ENCODE measurements at regions not wholly inside any gene's neighbourhood (a gene's known extent, or its start where the extent isn't known, plus 50 kb on each side); places are given as distances from the start of the nearest gene placed in this dataset.

DNA sequence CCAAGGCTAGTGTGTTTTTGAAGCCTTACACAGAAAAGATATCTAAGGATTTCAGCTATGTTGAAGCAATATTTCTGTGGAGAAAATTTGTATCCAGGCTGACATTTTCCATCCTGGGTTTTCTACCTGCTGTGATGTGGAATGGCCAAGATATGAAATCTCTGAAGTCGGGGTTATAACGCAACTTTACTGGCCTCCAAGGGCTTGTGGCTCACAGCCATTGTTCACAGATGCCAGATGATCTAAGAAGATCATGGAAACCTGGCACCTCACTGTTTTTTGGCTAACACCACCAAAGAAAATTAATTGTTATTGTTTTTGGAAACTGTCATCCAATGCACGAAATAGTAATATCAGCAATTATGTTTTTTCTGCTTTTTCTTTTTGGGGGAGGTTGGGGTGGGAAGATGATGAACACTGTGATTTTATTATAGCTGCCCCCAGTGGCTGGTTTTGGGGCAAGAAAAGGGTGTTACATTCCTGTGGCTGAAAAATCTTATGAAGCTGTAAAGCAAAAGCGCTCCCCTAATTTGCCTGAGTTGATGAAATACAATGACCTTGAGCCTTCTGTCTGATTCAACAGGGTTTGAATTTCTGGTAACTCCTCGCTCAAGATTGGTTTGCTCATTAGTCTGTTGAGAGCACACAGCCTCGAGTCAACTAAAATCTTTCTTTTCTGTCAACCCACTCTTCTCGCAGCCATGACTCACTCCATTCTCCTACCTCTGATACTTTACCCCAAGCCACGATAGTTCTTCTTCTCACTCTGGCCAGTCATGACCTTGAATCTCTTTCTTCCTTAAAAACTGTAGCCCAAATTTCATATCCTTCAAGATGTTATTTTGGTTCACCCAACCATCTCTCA is 236.7 kb downstream of the PAX1 start:
- H3K27me3 ChIP-seq (replicated peaks; ENCODE audit: control insufficient read depth, insufficient read depth, low read length), result no peaks in the 10 kb centered on the region; the same call in 1 of the 2 replicates
- no peak for DNase-seq
- H3K4me1 ChIP-seq, result no peaks in the 10 kb centered on the region
- ChIA-PET POLR2A (no interaction called here), CTCF (no interaction called here)
- Mint-ChIP-seq H3K36me3 (ENCODE audit: insufficient read depth, unreplicated experiment) (no peaks in the 10 kb centered on the region), H3K27ac (ENCODE audit: unreplicated experiment) (no peak overlapping the region), H3K27me3 (ENCODE audit: insufficient read depth, unreplicated experiment) (peaks cover 5% of the 10 kb centered on the region), H3K9me3 (ENCODE audit: unreplicated experiment) (no peaks in the 10 kb centered on the region), H3K4me1 (ENCODE audit: low read depth, unreplicated experiment) (no peaks in the 10 kb centered on the region), H3K4me3 (ENCODE audit: unreplicated experiment) (no peak overlapping the region)
- no peaks in the 10 kb centered on the region for H3K9me3 ChIP-seq
- intact Hi-C loops (cut with micrococcal nuclease; ENCODE audit: unreplicated experiment), result loop anchor here (10.0 kb wide), 1 partner anchor 203 kb away; no protein-coding TSS in a partner anchor
- H3K36me3 ChIP-seq (ENCODE audit: control insufficient read depth, insufficient read depth, low read length), result no peaks in the 10 kb centered on the region
- H3K4me3 ChIP-seq (ENCODE audit: low read depth, low read length), result no peak overlapping the region
- BruUV-seq (replicated peaks), result no TSS peak
- TF ChIP-seq, protein P1, sequence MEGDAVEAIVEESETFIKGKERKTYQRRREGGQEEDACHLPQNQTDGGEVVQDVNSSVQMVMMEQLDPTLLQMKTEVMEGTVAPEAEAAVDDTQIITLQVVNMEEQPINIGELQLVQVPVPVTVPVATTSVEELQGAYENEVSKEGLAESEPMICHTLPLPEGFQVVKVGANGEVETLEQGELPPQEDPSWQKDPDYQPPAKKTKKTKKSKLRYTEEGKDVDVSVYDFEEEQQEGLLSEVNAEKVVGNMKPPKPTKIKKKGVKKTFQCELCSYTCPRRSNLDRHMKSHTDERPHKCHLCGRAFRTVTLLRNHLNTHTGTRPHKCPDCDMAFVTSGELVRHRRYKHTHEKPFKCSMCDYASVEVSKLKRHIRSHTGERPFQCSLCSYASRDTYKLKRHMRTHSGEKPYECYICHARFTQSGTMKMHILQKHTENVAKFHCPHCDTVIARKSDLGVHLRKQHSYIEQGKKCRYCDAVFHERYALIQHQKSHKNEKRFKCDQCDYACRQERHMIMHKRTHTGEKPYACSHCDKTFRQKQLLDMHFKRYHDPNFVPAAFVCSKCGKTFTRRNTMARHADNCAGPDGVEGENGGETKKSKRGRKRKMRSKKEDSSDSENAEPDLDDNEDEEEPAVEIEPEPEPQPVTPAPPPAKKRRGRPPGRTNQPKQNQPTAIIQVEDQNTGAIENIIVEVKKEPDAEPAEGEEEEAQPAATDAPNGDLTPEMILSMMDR (IDR thresholded peaks at IDR 0.05; ENCODE audit: insufficient read depth in 1 of 2, low read depth in 1 of 2, low read length in 1 of 2, severe bottlenecking in 1 of 2, unreplicated experiment in 1 of 2), result no peak

DNA sequence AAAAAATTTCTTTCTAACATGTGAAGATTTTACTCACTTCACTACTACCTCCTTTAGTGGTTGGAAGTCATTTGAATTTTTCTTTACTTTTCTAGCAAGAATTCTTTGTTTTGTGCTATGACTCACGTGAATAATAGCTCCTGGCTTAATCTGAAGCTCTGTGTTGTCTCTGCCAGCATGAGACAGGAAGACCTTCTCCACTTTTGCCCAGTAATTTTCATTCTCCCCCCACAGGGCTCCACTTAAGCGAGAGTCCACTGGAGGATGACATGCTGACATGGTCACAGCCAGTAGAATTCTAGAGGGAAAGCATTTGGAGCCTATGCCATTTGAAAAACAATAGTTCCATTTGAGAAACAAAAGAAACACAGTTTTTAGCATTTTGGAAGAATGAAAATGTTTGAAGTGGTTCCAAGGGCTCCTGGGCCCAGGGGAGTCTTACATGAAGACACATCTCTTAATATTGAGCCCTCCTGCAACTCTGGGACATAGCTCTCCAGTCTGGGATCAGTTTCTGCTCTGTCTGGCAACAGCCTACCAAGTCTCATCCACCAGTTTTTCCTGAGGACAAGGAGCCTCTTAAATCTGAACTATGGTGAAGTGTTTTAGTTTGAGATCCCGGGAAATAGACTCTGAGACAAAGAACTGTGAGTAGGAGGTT is 231.4 kb downstream of the PAX1 start:
- ChIA-PET CTCF (no interaction called here), POLR2A (no interaction called here)

DNA sequence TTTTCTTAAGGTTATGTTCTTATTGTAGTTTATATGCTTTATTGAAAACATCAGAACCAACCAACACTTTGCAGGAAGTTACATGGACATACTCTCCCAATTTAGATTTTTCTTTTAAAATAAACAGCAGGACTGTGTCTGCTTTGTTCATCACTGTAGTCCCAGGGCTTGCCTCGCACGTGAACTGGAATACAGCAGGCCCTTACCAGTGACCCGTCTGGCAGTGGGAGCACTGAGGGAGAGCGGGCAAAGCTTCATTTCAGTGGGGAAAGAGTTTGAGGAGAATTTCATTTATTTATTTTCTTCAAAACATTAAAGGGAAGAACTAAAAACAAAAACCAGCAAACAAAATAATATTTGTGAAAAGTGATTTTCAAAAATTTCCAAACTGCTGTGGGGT is 230.8 kb downstream of the PAX1 start:
- no peaks in the 10 kb centered on the region for H3K9me3 Mint-ChIP-seq (ENCODE audit: unreplicated experiment)
- ChIA-PET CTCF (no interaction called here), POLR2A (no interaction called here)
- DNase-seq, result no peak
- H3K4me3 Mint-ChIP-seq (ENCODE audit: unreplicated experiment), result no peak overlapping the region
- intact Hi-C loops (cut with micrococcal nuclease; ENCODE audit: unreplicated experiment), result no loop called here
- no peak overlapping the region for H3K4me3 ChIP-seq (ENCODE audit: low read depth, low read length)
- TF ChIP-seq, protein P1 (IDR thresholded peaks at IDR 0.05; ENCODE audit: insufficient read depth in 1 of 2, low read depth in 1 of 2, low read length in 1 of 2, severe bottlenecking in 1 of 2, unreplicated experiment in 1 of 2), result no peak
- H3K9me3 ChIP-seq, result no peaks in the 10 kb centered on the region
- no peaks in the 10 kb centered on the region for H3K36me3 ChIP-seq (ENCODE audit: control insufficient read depth, insufficient read depth, low read length)
- H3K27me3 Mint-ChIP-seq (ENCODE audit: insufficient read depth, unreplicated experiment), result peaks cover 5% of the 10 kb centered on the region
- no peak overlapping the region for H3K27ac Mint-ChIP-seq (ENCODE audit: unreplicated experiment)
- H3K27me3 ChIP-seq (replicated peaks; ENCODE audit: control insufficient read depth, insufficient read depth, low read length), result no peaks in the 10 kb centered on the region; the same call in 1 of the 2 replicates
- H3K36me3 Mint-ChIP-seq (ENCODE audit: insufficient read depth, unreplicated experiment), result no peaks in the 10 kb centered on the region
- no peaks in the 10 kb centered on the region for H3K4me1 Mint-ChIP-seq (ENCODE audit: low read depth, unreplicated experiment)
- BruUV-seq (replicated peaks), result no TSS peak
- no peaks in the 10 kb centered on the region for H3K4me1 ChIP-seq

More for the DNA sequence above, 231.4 kb downstream of the PAX1 start:
- Histone ChIP-seq H3K9me3 (no peaks in the 10 kb centered on the region), H3K36me3 (ENCODE audit: control insufficient read depth, insufficient read depth, low read length) (no peaks in the 10 kb centered on the region), H3K4me3 (ENCODE audit: low read depth, low read length) (no peak overlapping the region), H3K27me3 (replicated peaks; ENCODE audit: control insufficient read depth, insufficient read depth, low read length) (no peaks in the 10 kb centered on the region; the same call in 1 of the 2 replicates), H3K4me1 (no peaks in the 10 kb centered on the region)
- no peak overlapping the region for H3K4me3 Mint-ChIP-seq (ENCODE audit: unreplicated experiment)
- no peaks in the 10 kb centered on the region for H3K4me1 Mint-ChIP-seq (ENCODE audit: low read depth, unreplicated experiment)
- H3K9me3 Mint-ChIP-seq (ENCODE audit: unreplicated experiment), result no peaks in the 10 kb centered on the region
- BruUV-seq (replicated peaks), result no TSS peak
- peaks cover 5% of the 10 kb centered on the region for H3K27me3 Mint-ChIP-seq (ENCODE audit: insufficient read depth, unreplicated experiment)
- no peaks in the 10 kb centered on the region for H3K36me3 Mint-ChIP-seq (ENCODE audit: insufficient read depth, unreplicated experiment)
- DNase-seq, result no peak
- H3K27ac Mint-ChIP-seq (ENCODE audit: unreplicated experiment), result no peak overlapping the region
- intact Hi-C loops (cut with micrococcal nuclease; ENCODE audit: unreplicated experiment), result no loop called here
- TF ChIP-seq, protein P1 (IDR thresholded peaks at IDR 0.05; ENCODE audit: insufficient read depth in 1 of 2, low read depth in 1 of 2, low read length in 1 of 2, severe bottlenecking in 1 of 2, unreplicated experiment in 1 of 2), result no peak

All from Caco-2 (cell line).